PC-9 (cell line): ENCODE measurements at regions not wholly inside any gene's neighbourhood (a gene's known extent, or its start where the extent isn't known, plus 50 kb on each side); places are given as distances from the start of the nearest gene placed in this dataset.

Source experiments
- BruUV-seq: library from RNA; stranded (reverse); fragments of 400-500 nt; replicated peaks from 2 replicates; lab custom pipeline; 2021; lab: Mats Ljungman, UMichigan
- CTCF ChIA-PET: fragments of 300-600 bp; sonication (Branson Sonifier 250); formaldehyde crosslinking; loops from one replicate; lab custom pipeline; 2022; ENCODE audit warnings: antibody characterized with exemption; lab: Charles Lee
- POLR2A ChIA-PET: fragments of 300-600 bp; sonication (Branson Sonifier 250); formaldehyde crosslinking; loops from one replicate; lab custom pipeline; 2022; ENCODE audit warnings: antibody characterized with exemption; ENCODE audit not compliant: unreplicated experiment; lab: Charles Lee
- DNase-seq, 2 experiments: peaks; one replicate each; pipeline versions ENCODE4 v3.0.0 to v3.0.0-alpha.2; 2015 to 2022; ENCODE audit warnings: mixed read lengths in 1 of 2
- H2AFZ ChIP-seq: fragments of 200-600 bp; sonication (generic); 2 replicates; pipeline ENCODE4 v1.8.1; 2017; ENCODE audit warnings: antibody characterized with exemption
- H3F3A ChIP-seq: fragments of 200-600 bp; sonication (generic); 2 replicates; pipeline ENCODE4 v1.8.1; 2017; ENCODE audit warnings: antibody characterized with exemption, mild to moderate bottlenecking, low read depth; ENCODE audit not compliant: insufficient read depth
- H3K27ac ChIP-seq: fragments of 200-600 bp; sonication (generic); 2 replicates; pipeline ENCODE4 v1.6.1; 2016; ENCODE audit warnings: mixed run types
- H3K27me3 ChIP-seq: fragments of 200-600 bp; sonication (generic); 2 replicates; pipeline ENCODE4 v1.6.1; 2016; ENCODE audit warnings: low read depth, mixed run types; ENCODE audit not compliant: insufficient read depth
- H3K36me3 ChIP-seq: fragments of 200-600 bp; sonication (generic); 2 replicates; pipeline ENCODE4 v1.6.1; 2016; ENCODE audit warnings: low read depth, mixed run types
- H3K4me1 ChIP-seq: fragments of 200-600 bp; sonication (generic); replicated peaks from 2 replicates; pipeline ENCODE4 v1.6.1; 2016; ENCODE audit warnings: mixed run types; ENCODE audit not compliant: insufficient read depth
- H3K4me2 ChIP-seq: fragments of 200-600 bp; sonication (generic); 2 replicates; pipeline ENCODE4 v1.6.1; 2017; ENCODE audit warnings: mixed run types
- H3K4me3 ChIP-seq: fragments of 200-600 bp; sonication (generic); 2 replicates; pipeline ENCODE4 v1.6.1; 2016; ENCODE audit warnings: mixed run types
- H3K79me2 ChIP-seq: fragments of 200-600 bp; sonication (generic); 2 replicates; pipeline ENCODE4 v1.6.1; 2017; ENCODE audit warnings: low read depth, mixed run types
- H3K9me2 ChIP-seq: fragments of 200-600 bp; sonication (generic); 2 replicates; pipeline ENCODE4 v1.8.1; 2017; ENCODE audit warnings: mild to moderate bottlenecking; ENCODE audit not compliant: insufficient read depth
- H3K9me3 ChIP-seq: fragments of 200-600 bp; sonication (generic); 2 replicates; pipeline ENCODE4 v1.8.1; 2016; ENCODE audit warnings: low read depth; ENCODE audit not compliant: insufficient read depth
- H4K20me1 ChIP-seq: fragments of 200-600 bp; sonication (generic); 2 replicates; pipeline ENCODE4 v1.8.1; 2017; ENCODE audit not compliant: insufficient read depth
- EZH2 ChIP-seq: fragments of 200-600 bp; sonication (generic); IDR thresholded peaks from 2 replicates; pipeline ENCODE4 v1.8.0; 2017; ENCODE audit warnings: antibody characterized with exemption, low read depth
- intact Hi-C: fragments of 100-400 bp; cut with micrococcal nuclease; formaldehyde crosslinking; loops from one replicate; pipeline ENCODE4 v1.10.0; 2022; ENCODE audit not compliant: unreplicated experiment
- TF ChIP-seq, protein P1 (sequence below): fragments of 200-600 bp; sonication (generic); conservative IDR thresholded peaks from 2 replicates; pipeline ENCODE4 v1.6.1; 2017; ENCODE audit warnings: mixed run types, antibody characterized with exemption, mild to moderate bottlenecking, moderate library complexity

GRCh38 chr1:84740050-84740714, 49.9 kb upstream of the SSX2IP start:
- no peaks in the 10 kb centered on the region for H4K20me1 ChIP-seq
- POLR2A ChIA-PET = interaction anchor here (0.6 kb wide), 1 partner anchor 408 kb away, joined by 9 read pairs; no protein-coding TSS in a partner anchor
- no peaks in the 10 kb centered on the region for H3K79me2 ChIP-seq
- intact Hi-C loops = no loop called here
- no peaks in the 10 kb centered on the region for H3K9me3 ChIP-seq
- no peak overlapping the region for H3K4me3 ChIP-seq
- DNase-seq = peak in 1 of 2 experiments; percentile 23
- H3K27me3 ChIP-seq = no peaks in the 10 kb centered on the region
- H3K4me1 ChIP-seq = no peaks in the 10 kb centered on the region
- TF ChIP-seq EZH2 = no peak
- TF ChIP-seq, protein P1, sequence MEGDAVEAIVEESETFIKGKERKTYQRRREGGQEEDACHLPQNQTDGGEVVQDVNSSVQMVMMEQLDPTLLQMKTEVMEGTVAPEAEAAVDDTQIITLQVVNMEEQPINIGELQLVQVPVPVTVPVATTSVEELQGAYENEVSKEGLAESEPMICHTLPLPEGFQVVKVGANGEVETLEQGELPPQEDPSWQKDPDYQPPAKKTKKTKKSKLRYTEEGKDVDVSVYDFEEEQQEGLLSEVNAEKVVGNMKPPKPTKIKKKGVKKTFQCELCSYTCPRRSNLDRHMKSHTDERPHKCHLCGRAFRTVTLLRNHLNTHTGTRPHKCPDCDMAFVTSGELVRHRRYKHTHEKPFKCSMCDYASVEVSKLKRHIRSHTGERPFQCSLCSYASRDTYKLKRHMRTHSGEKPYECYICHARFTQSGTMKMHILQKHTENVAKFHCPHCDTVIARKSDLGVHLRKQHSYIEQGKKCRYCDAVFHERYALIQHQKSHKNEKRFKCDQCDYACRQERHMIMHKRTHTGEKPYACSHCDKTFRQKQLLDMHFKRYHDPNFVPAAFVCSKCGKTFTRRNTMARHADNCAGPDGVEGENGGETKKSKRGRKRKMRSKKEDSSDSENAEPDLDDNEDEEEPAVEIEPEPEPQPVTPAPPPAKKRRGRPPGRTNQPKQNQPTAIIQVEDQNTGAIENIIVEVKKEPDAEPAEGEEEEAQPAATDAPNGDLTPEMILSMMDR = no peak
- CTCF ChIA-PET = no interaction called here
- no peaks in the 10 kb centered on the region for H3K36me3 ChIP-seq
- H2AFZ ChIP-seq = no peak overlapping the region
- no peak overlapping the region for H3K4me2 ChIP-seq
- no peaks in the 10 kb centered on the region for H3K9me2 ChIP-seq
- H3K27ac ChIP-seq = no peak overlapping the region
- no peaks in the 10 kb centered on the region for H3F3A ChIP-seq
- BruUV-seq = no TSS peak
